Bronchial epithelial cell (primary cell): ENCODE measurements at regions not wholly inside any gene's neighbourhood (a gene's known extent, or its start where the extent isn't known, plus 50 kb on each side); places are given as distances from the start of the nearest gene placed in this dataset.

Source experiments
- DNase-seq: peaks from one replicate; pipeline ENCODE4 v3.0.0-alpha.2; 2010; ENCODE audit warnings: low read depth
- FAIRE-seq: peaks from 2 replicates; lab custom pipeline; 2011; peaks lifted over from hg19 to GRCh38; lab: Jason Lieb, UNC
- H3K27me3 ChIP-seq: 2 replicates; pipeline ENCODE4 v1.5.1; 2011; ENCODE audit warnings: low read length; ENCODE audit not compliant: control insufficient read depth, insufficient read depth
- H3K36me3 ChIP-seq: 2 replicates; pipeline ENCODE4 v1.5.1; 2011; ENCODE audit warnings: low read length; ENCODE audit not compliant: control insufficient read depth, insufficient read depth
- H3K4me3 ChIP-seq: 2 replicates; pipeline ENCODE4 v1.5.1; 2011; ENCODE audit warnings: mild to moderate bottlenecking, low read depth, low read length, control low read depth
- TF ChIP-seq, protein P1 (sequence below): IDR thresholded peaks from 2 replicates; pipeline ENCODE4 v1.5.1; 2011; ENCODE audit warnings: mild to moderate bottlenecking, moderate library complexity, low read length, control low read depth, inconsistent platforms; ENCODE audit not compliant: insufficient read depth, severe bottlenecking

DNA sequence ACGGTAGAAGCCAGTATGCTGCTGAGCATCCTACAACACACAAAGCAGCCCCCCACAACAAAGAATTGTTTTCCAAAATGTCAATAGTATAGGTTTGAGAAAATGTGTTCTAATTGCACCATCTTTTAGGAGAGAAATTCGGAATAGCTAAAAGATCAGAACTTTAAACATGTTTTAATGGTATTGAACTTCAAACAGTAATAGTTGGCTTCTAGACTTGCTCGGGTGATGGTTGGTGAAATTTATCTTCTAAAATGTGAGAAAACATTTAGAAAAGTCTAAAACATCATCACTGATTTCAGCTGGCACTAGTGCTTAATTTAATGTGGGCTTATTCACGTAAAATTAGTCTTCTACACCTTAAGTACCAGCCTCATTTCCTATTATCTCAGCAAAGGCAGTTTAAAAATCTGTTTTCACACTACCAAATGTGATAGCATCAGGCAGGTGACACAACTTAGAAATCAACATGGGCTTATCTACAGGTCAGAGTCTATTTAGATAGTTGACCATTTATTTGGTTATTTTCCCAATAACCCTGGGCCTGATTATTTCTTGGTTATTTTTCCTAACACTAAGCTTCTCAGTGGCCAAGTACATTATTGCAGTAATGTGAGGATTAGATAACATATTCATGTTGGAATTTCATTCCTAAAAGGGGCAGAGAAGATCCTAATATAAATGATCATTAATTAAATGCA is 399.3 kb upstream of the PKN2 start:
- DNase-seq (no peak), FAIRE-seq (no peak)
- H3K36me3 ChIP-seq: no peaks in the 10 kb centered on the region
- H3K4me3 ChIP-seq: no peak overlapping the region
- TF ChIP-seq, protein P1, sequence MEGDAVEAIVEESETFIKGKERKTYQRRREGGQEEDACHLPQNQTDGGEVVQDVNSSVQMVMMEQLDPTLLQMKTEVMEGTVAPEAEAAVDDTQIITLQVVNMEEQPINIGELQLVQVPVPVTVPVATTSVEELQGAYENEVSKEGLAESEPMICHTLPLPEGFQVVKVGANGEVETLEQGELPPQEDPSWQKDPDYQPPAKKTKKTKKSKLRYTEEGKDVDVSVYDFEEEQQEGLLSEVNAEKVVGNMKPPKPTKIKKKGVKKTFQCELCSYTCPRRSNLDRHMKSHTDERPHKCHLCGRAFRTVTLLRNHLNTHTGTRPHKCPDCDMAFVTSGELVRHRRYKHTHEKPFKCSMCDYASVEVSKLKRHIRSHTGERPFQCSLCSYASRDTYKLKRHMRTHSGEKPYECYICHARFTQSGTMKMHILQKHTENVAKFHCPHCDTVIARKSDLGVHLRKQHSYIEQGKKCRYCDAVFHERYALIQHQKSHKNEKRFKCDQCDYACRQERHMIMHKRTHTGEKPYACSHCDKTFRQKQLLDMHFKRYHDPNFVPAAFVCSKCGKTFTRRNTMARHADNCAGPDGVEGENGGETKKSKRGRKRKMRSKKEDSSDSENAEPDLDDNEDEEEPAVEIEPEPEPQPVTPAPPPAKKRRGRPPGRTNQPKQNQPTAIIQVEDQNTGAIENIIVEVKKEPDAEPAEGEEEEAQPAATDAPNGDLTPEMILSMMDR: no peak
- no peaks in the 10 kb centered on the region for H3K27me3 ChIP-seq

DNA sequence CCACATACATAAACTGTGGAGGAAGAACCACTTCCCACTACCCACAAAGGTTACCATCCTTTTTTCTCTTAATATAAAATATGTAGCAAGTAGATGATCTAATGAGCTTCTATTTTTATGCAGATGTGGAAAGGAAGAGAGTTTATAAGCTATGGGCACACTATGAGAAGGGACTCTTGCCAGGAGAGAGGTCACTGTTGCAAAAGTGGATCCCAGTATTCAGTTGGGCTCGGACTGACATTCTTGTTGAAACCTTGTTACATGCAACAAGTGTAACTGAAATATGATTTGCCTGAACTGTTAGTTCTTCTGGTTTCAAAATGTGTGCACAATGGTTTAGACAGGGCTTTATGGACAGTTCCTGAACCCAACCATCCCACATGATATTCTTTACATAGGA is 397.4 kb upstream of the PKN2 start:
- FAIRE-seq (no peak), DNase-seq (no peak)
- H3K4me3 ChIP-seq: no peak overlapping the region
- H3K27me3 ChIP-seq: no peaks in the 10 kb centered on the region
- TF ChIP-seq, protein P1: no peak
- no peaks in the 10 kb centered on the region for H3K36me3 ChIP-seq

DNA sequence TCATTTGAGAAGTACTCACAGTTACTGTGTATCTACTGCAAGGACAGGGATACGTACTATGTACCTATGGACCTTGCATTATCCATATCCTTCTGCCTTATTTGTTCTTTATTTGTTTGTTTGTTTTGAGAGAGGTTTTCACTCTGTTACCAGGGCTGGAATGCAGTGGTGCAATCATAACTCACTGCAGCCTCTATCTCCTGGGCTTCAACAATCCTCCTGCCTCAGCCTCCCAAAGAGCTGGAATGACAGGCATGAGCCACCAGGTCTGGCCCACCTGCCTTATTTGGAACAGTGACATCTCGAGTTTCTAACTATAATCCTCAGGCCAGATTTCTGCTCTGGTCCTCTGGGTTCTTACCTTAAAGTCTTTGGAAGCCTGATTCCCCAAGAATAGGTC is 395.5 kb upstream of the PKN2 start:
- DNase-seq (no peak), FAIRE-seq (no peak)
- TF ChIP-seq, protein P1: no peak
- H3K4me3 ChIP-seq: no peak overlapping the region
- H3K27me3 ChIP-seq: no peaks in the 10 kb centered on the region
- H3K36me3 ChIP-seq: no peaks in the 10 kb centered on the region

DNA sequence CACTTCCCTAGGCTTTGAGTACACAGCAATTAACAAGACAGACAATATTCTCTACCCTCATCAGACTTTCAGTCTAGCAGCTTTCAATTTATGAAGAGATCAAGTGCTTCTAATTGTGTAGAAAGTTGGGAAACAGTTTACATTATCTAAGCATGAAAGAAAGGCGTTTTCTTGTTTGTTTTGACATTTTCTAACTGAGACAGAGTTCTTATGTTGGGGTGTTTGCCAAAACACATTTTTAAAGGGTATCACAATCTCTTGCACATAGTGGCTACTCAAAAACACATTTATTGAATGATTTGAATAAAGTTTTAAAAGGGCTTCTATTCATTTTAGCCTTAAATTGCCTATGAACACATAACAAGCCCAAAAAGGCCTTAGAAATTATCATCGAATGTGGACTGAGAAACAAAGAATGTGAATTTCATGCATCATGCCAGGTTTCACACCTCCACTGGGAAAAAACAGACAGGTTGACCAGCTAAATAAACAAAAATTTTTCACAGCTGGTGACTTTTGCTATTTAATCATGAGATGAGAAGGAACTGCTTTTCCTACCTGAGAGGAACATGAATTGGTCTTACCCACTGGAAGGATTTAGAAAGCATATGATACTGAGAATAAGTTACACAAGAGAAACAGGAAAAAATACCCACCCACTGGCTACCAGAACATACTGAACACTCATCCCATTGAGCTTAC is 394.5 kb upstream of the PKN2 start:
- TF ChIP-seq, protein P1: no peak
- Histone ChIP-seq H3K4me3 (no peak overlapping the region), H3K27me3 (no peaks in the 10 kb centered on the region), H3K36me3 (no peaks in the 10 kb centered on the region)
- DNase-seq: no peak
- no peak for FAIRE-seq

DNA sequence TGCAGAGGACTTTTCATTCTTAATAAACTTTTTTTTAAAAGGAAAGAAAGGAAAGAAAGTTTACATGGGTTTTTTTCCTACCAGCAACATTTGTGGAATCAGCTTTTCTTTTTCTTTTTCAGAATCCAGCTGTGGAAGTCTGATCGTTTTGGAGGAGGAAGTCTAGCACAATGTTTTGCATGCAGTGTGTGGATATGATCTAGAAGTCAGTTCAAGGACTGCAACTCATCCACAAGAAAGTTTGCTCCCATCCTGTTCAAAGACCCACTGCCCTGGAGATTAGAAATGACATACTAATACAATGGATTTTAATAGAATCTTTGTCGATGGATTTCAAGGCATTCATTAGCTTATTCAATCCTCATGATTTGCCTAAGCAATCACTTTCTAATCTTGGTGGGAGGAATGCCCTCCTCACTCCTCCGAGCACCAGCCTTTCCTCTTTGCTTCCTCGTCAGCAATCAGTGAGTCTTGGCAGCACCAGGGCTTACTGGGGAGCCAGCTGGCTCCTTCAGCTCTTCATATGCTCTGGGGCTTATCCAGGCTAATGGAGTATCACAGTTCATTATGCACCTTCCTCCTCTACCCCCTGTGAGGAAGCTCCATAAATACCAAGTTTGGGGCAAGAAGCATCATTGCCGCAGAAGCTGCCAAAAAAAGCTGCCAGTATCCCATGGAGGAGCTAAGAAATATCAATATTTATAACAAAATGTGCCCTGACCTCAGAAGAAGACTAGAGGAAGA is 392.3 kb upstream of the PKN2 start:
- H3K36me3 ChIP-seq: no peaks in the 10 kb centered on the region
- no peak for FAIRE-seq
- H3K4me3 ChIP-seq: no peak overlapping the region
- H3K27me3 ChIP-seq: no peaks in the 10 kb centered on the region
- TF ChIP-seq, protein P1: no peak
- DNase-seq: no peak
